K562 (cell line): ENCODE measurements at regions not wholly inside any gene's neighbourhood (a gene's known extent, or its start where the extent isn't known, plus 50 kb on each side); places are given as distances from the start of the nearest gene placed in this dataset.
A peak's percentile ranks its signal among the peaks of the same experiment; 100 is the strongest.

Experiments
- ATAC-seq: fragments of 200-7000 bp; cut with Tn5 transposase; 3 replicates; pipeline ENCODE4 v1.9.1; 2020; ENCODE audit warnings: moderate library complexity
- BruUV-seq: library from RNA; stranded (reverse); fragments of 400-500 nt; replicated peaks from 2 replicates; lab custom pipeline; 2021; lab: Mats Ljungman, UMichigan
- CTCF ChIA-PET: fragments of 300-600 bp; formaldehyde crosslinking; extraction: SDS; loops from one replicate; lab custom pipeline; 2021; ENCODE audit warnings: low intra/inter-chr PET ratio; lab: Yijun Ruan, JAX
- POLR2A ChIA-PET: fragments of 300-600, 350-650 bp; sonication (Branson Sonifier 250); formaldehyde crosslinking; extraction: SDS; loops from one replicate; lab custom pipeline; 2021; ENCODE audit warnings: antibody characterized with exemption, inconsistent platforms; lab: Yijun Ruan, JAX
- DNase-seq, 4 experiments: peaks; one replicate each; pipeline versions ENCODE4 v3.0.0 to v3.0.0-alpha.2; 2011 to 2018; ENCODE audit warnings: low spot score in 3 of 4, mixed read lengths in 3 of 4; ENCODE audit errors: extremely low read depth in 1 of 4
- FAIRE-seq: peaks from 2 replicates; lab custom pipeline; 2011; peaks lifted over from hg19 to GRCh38; lab: Jason Lieb, UNC
- H2AFZ ChIP-seq: 2 replicates; pipeline ENCODE4 v1.6.0; 2011; ENCODE audit warnings: low read depth, low read length, control low read depth, inconsistent platforms
- H3K27ac ChIP-seq: fragments of 200-600 bp; 3 replicates; pipeline ENCODE4 v1.8.0; 2011; ENCODE audit warnings: low read depth, mild to moderate bottlenecking, control low read depth, inconsistent platforms, low read length, moderate library complexity, mixed read lengths; ENCODE audit errors: extremely low read depth
- H3K27me3 ChIP-seq, 2 experiments: fragments of 300-600 bp in 1 of 2; 2 replicates in 1 of 2; 3 replicates in 1 of 2; pipeline versions ENCODE4 v1.6.0 to v1.8.0; 2011; ENCODE audit warnings: inconsistent platforms in 2 of 2, low read length in 2 of 2, mild to moderate bottlenecking in 1 of 2, mixed read lengths in 1 of 2, moderate library complexity in 1 of 2; ENCODE audit not compliant: control insufficient read depth in 2 of 2, insufficient read depth in 2 of 2
- H3K36me3 ChIP-seq: fragments of 300-600 bp; 3 replicates; pipeline ENCODE4 v1.8.0; 2011; ENCODE audit warnings: mild to moderate bottlenecking, low read length, inconsistent platforms; ENCODE audit not compliant: control insufficient read depth, insufficient read depth
- H3K4me1 ChIP-seq, 2 experiments: fragments of 200-600 bp in 1 of 2; replicated peaks in 1 of 2; 2 replicates in 1 of 2; 3 replicates in 1 of 2; pipeline versions ENCODE4 v1.5.1 to v1.8.0; 2011; ENCODE audit warnings: inconsistent platforms in 2 of 2, low read length in 2 of 2, mild to moderate bottlenecking in 1 of 2, mixed read lengths in 1 of 2, moderate library complexity in 1 of 2; ENCODE audit not compliant: control insufficient read depth in 2 of 2, insufficient read depth in 2 of 2
- H3K4me2 ChIP-seq: 2 replicates; pipeline ENCODE4 v1.6.1; 2011; ENCODE audit warnings: low read length, control low read depth, inconsistent platforms, mixed read lengths; ENCODE audit not compliant: insufficient read depth
- H3K4me3 ChIP-seq: fragments of 200-600 bp; sonication (generic), shearing (Covaris generic); 2 replicates; pipeline ENCODE4 v1.5.1; 2016; ENCODE audit warnings: control low read depth, inconsistent platforms
- H3K79me2 ChIP-seq: fragments of 200-600 bp; 3 replicates; pipeline ENCODE4 v1.8.0; 2011; ENCODE audit warnings: low read length, inconsistent platforms; ENCODE audit not compliant: control insufficient read depth, insufficient read depth
- H3K9ac ChIP-seq, 2 experiments: 2 replicates each; pipeline versions ENCODE4 v1.6.0 to v1.6.1; 2011; ENCODE audit warnings: low read depth in 2 of 2, low read length in 2 of 2, control low read depth in 1 of 2, inconsistent platforms in 1 of 2, mild to moderate bottlenecking in 1 of 2, mixed read lengths in 1 of 2; ENCODE audit not compliant: insufficient read depth in 1 of 2
- H3K9me1 ChIP-seq: one replicate; pipeline ENCODE4 v1.6.0; 2011; ENCODE audit warnings: inconsistent platforms, mild to moderate bottlenecking, low read length, moderate library complexity; ENCODE audit not compliant: control insufficient read depth, insufficient read depth
- H3K9me3 ChIP-seq: replicated peaks from 2 replicates; pipeline ENCODE4 v1.5.1; 2011; ENCODE audit warnings: low read depth, low read length, inconsistent platforms; ENCODE audit not compliant: control insufficient read depth, insufficient read depth
- H4K20me1 ChIP-seq: replicated peaks from 2 replicates; pipeline ENCODE4 v1.6.1; 2011; ENCODE audit warnings: low read length, inconsistent platforms, mixed read lengths; ENCODE audit not compliant: control insufficient read depth, insufficient read depth
- EHMT2 ChIP-seq: fragments of 450-650 bp; IDR thresholded peaks from 2 replicates; pipeline ENCODE4 v1.6.1; 2018; ENCODE audit warnings: antibody characterized with exemption
- FOXM1 ChIP-seq, 2 experiments: fragments of 450-650 bp in 1 of 2; sonication (generic) in 1 of 2; formaldehyde crosslinking in 1 of 2; IDR thresholded peaks; 2 replicates each; pipeline versions ENCODE4 v1.6.1 to v1.9.0; 2017 to 2022; ENCODE audit warnings: low read depth in 2 of 2, mild to moderate bottlenecking in 2 of 2, missing genetic modification reagents in 1 of 2, moderate library complexity in 1 of 2
- L3MBTL2 ChIP-seq: fragments of 450-650 bp; IDR thresholded peaks from 2 replicates; pipeline ENCODE4 v1.6.1; 2016; ENCODE audit warnings: mild to moderate bottlenecking, moderate library complexity
- MGA ChIP-seq: fragments of 450-650 bp; IDR thresholded peaks from 2 replicates; pipeline ENCODE4 v1.6.1; 2016; ENCODE audit warnings: mild to moderate bottlenecking, moderate library complexity
- NFYB ChIP-seq: IDR thresholded peaks from 2 replicates; pipeline ENCODE4 v1.6.1; 2011; ENCODE audit warnings: mild to moderate bottlenecking, moderate library complexity; ENCODE audit not compliant: insufficient read length; ENCODE audit errors: extremely low read depth
- PKNOX1 ChIP-seq: fragments of 450-650 bp; IDR thresholded peaks from 2 replicates; pipeline ENCODE4 v1.6.1; 2016
- ZKSCAN8 ChIP-seq: fragments of 200-800 bp; sonication (Bioruptor generic); IDR thresholded peaks from 2 replicates; pipeline ENCODE4 v1.6.1; 2016; ENCODE audit warnings: missing genetic modification characterization, missing compliant biosample characterization
- WGBS: fragments of 100-300 bp; shearing (Covaris generic); methylation state at CpG from one replicate; pipeline ENCODE4 v1.1.6; 2016; ENCODE audit warnings: low coverage, mixed read lengths; ENCODE audit not compliant: insufficient coverage; ENCODE audit errors: missing lambda C conversion rate; 5-methylcytosine and 5-hydroxymethylcytosine counted together
- in situ Hi-C: fragments of 300-500 bp; cut with MboI; formaldehyde crosslinking; loops from 4 replicates; pipeline ENCODE4 v1.15.0; 2018; ENCODE audit warnings: inconsistent platforms, mixed read lengths
- intact Hi-C: fragments of 100-400 bp; cut with micrococcal nuclease; formaldehyde crosslinking; loops from 2 replicates; pipeline ENCODE4 v1.14.2; 2022
- TF ChIP-seq, protein P1 (sequence below), 2 experiments: IDR thresholded peaks; 2 replicates each; pipeline ENCODE4 v1.6.1; 2011; ENCODE audit warnings: borderline replicate concordance in 1 of 2, control low read depth in 1 of 2, low read depth in 1 of 2, low read length in 1 of 2, mild to moderate bottlenecking in 1 of 2, mixed read lengths in 1 of 2, moderate library complexity in 1 of 2; ENCODE audit not compliant: insufficient read depth in 1 of 2, insufficient read length in 1 of 2, poor library complexity in 1 of 2, severe bottlenecking in 1 of 2; ENCODE audit errors: extremely low read depth in 1 of 2

DNA sequence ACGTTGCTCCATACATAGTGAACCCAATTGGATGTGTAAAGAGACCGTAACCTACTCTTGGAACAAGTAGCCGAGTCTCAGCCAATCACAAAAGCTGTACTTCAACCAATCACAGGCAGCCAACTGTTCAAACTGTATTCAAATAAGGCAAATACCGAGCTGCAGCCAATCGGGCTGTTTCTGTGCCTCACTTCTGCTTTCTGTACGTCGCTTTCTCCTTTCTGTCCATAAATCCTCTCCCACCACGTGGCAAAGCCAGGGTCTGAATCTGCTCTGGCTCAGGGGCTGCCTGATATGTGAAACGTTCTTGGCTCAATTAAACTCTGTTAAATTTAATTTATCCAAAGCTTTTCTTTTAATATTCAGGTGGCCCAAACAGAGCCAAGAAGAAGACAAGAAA lies 210.3 kb downstream of the URB2 start:
- peak; percentile 71 for FAIRE-seq
- H3K79me2 ChIP-seq, result no peaks in the 10 kb centered on the region
- TF ChIP-seq EHMT2 (no peak), NFYB (peak; percentile 30), PKNOX1 (peak; percentile 23; the same call in 1 of the 2 replicates), ZKSCAN8 (CRISPR knock-in tag) (no peak), FOXM1 (IDR thresholded peaks at IDR 0.05; ENCODE audit: low read depth) (peak; percentile 88), FOXM1 (CRISPR knock-in tag; IDR thresholded peaks at IDR 0.05; ENCODE audit: low read depth) (no peak), MGA (peak; percentile 52), L3MBTL2 (peak; percentile 88)
- TF ChIP-seq, protein P1, sequence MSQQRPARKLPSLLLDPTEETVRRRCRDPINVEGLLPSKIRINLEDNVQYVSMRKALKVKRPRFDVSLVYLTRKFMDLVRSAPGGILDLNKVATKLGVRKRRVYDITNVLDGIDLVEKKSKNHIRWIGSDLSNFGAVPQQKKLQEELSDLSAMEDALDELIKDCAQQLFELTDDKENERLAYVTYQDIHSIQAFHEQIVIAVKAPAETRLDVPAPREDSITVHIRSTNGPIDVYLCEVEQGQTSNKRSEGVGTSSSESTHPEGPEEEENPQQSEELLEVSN (IDR thresholded peaks at IDR 0.05; ENCODE audit: borderline replicate concordance in 1 of 2, extremely low read depth in 1 of 2, insufficient read depth in 1 of 2, insufficient read length in 1 of 2, low read depth in 1 of 2, low read length in 1 of 2, poor library complexity in 1 of 2, severe bottlenecking in 1 of 2), result peak in 1 of 2 experiments; percentile 35

More for the DNA sequence above, 210.3 kb downstream of the URB2 start:
- Histone ChIP-seq H3K9ac (no peak overlapping the region), H3K4me1 (no peaks in the 10 kb centered on the region), H3K9me3 (no peaks in the 10 kb centered on the region), H4K20me1 (no peaks in the 10 kb centered on the region), H2AFZ (peak overlapping the region; percentile 28; the same call in 1 of the 2 replicates), H3K4me3 (no peak overlapping the region), H3K36me3 (no peaks in the 10 kb centered on the region), H3K4me2 (peak overlapping the region; percentile 23), H3K27me3 (peaks cover 11 to 13% of the 10 kb centered on the region in 2 experiments; a peak in 4 of 5 replicates), H3K9me1 (no peaks in the 10 kb centered on the region), H3K27ac (no peak overlapping the region)
- WGBS, result 2% methylated on average over 9 of the region's 9 CpGs
- ChIA-PET POLR2A (interaction anchor here (1.0 kb wide), 1 partner anchor 46 kb away, joined by 3 read pairs; no protein-coding TSS in a partner anchor), CTCF (no interaction called here)
- DNase-seq (peak in 2 of 4 experiments; percentile 26 to 48), ATAC-seq (peak; percentile 81)
- in situ Hi-C loops (no loop called here), intact Hi-C loops (no loop called here)
- no TSS peak for BruUV-seq
